Lung (tissue), 11 donors: ENCODE measurements at regions not wholly inside any gene's neighbourhood (a gene's known extent, or its start where the extent isn't known, plus 50 kb on each side); places are given as distances from the start of the nearest gene placed in this dataset.

Source experiments
- ATAC-seq: fragments of 200-7000 bp; cut with Tn5 transposase; one replicate; pipeline ENCODE4 v1.9.1; 2020; ENCODE audit warnings: moderate number of reproducible peaks; ENCODE audit not compliant: insufficient read depth, low FRiP score
- DNase-seq, 3 donors: peaks; one replicate each; pipeline ENCODE4 v3.0.0-alpha.2; 2013 to 2017
- H3K27ac ChIP-seq, 2 donors: one replicate each; pipeline ENCODE4 v1.5.1; 2013; ENCODE audit warnings: mild to moderate bottlenecking in 2 of 2, moderate library complexity in 2 of 2, control low read depth in 1 of 2, inconsistent platforms in 1 of 2, low read depth in 1 of 2, low read length in 1 of 2
- H3K27me3 ChIP-seq, 3 donors: one replicate each; pipeline ENCODE4 v1.5.1; 2013; ENCODE audit warnings: low read length in 2 of 3; ENCODE audit not compliant: control insufficient read depth in 3 of 3, insufficient read depth in 3 of 3
- H3K36me3 ChIP-seq, 4 donors: one replicate each; pipeline ENCODE4 v1.5.1; 2013; ENCODE audit warnings: low read length in 4 of 4, mild to moderate bottlenecking in 1 of 4, moderate library complexity in 1 of 4; ENCODE audit not compliant: control insufficient read depth in 4 of 4, insufficient read depth in 4 of 4
- H3K4me1 ChIP-seq, 5 donors: one replicate each; pipeline ENCODE4 v1.5.1; 2013; ENCODE audit warnings: low read length in 5 of 5, mild to moderate bottlenecking in 2 of 5, moderate library complexity in 1 of 5; ENCODE audit not compliant: control insufficient read depth in 5 of 5, insufficient read depth in 5 of 5
- H3K4me3 ChIP-seq: one replicate; pipeline ENCODE4 v1.5.1; 2013; ENCODE audit warnings: mild to moderate bottlenecking, control low read depth, moderate library complexity
- H3K9ac ChIP-seq, 2 donors: one replicate each; pipeline ENCODE4 v1.5.1; 2013; ENCODE audit warnings: low read length in 2 of 2, control low read depth in 1 of 2; ENCODE audit not compliant: insufficient read depth in 1 of 2
- H3K9me3 ChIP-seq, 4 donors: one replicate each; pipeline ENCODE4 v1.5.1; 2013; ENCODE audit warnings: low read length in 3 of 4, mild to moderate bottlenecking in 1 of 4, moderate library complexity in 1 of 4; ENCODE audit not compliant: control insufficient read depth in 4 of 4, insufficient read depth in 3 of 4
- CTCF ChIP-seq: IDR thresholded peaks from 2 replicates; pipeline ENCODE4 v1.5.1; 2012; ENCODE audit warnings: mild to moderate bottlenecking; ENCODE audit errors: control extremely low read depth, extremely low read depth
- WGBS, 2 donors: extraction: QIAGEN DNeasy Blood & Tissue Kit; methylation state at CpG; one replicate each; pipeline ENCODE4 v1.1.7; 2013; 5-methylcytosine and 5-hydroxymethylcytosine counted together
- donor health status: control.
- donor health status: control.
- donor health status: Bipolar disorder and iron deficiency.
- donor health status: healthy.
- donor health status: DM: yes; HTN: yes; CAD: no.

GRCh38 chr6:82704045-82704444 is 340.4 kb downstream of the TPBG start:
- H3K4me1 ChIP-seq = no peaks in the 10 kb centered on the region
- no peaks in the 10 kb centered on the region for H3K27me3 ChIP-seq
- no peak for ATAC-seq
- H3K36me3 ChIP-seq = no peaks in the 10 kb centered on the region
- H3K4me3 ChIP-seq = no peak overlapping the region
- no peak overlapping the region for H3K9ac ChIP-seq
- 61% methylated on average over 1 of the region's 1 CpG for WGBS, 2 donors
- no peak for DNase-seq
- no peak for TF ChIP-seq CTCF
- no peak overlapping the region for H3K27ac ChIP-seq
- H3K9me3 ChIP-seq = peaks cover 0 to 10% (median 1%) of the 10 kb centered on the region in 4 donors

- WGBS, 2 donors = 74 to 94% methylated on average over 3 of the region's 3 CpGs
- H3K4me1 ChIP-seq = no peaks in the 10 kb centered on the region
- H3K4me3 ChIP-seq = no peak overlapping the region
- ATAC-seq (no peak), DNase-seq (no peak)
- no peak overlapping the region for H3K9ac ChIP-seq
- H3K27ac ChIP-seq = no peak overlapping the region
- H3K27me3 ChIP-seq = no peaks in the 10 kb centered on the region
- peaks cover 0 to 10% (median 1%) of the 10 kb centered on the region in 4 donors for H3K9me3 ChIP-seq
- no peaks in the 10 kb centered on the region for H3K36me3 ChIP-seq
- no peak for TF ChIP-seq CTCF
Measured at GRCh38 chr6:82705579-82705978, 342.0 kb downstream of the TPBG start.

GRCh38 chr6:82711105-82711827 is 347.6 kb downstream of the TPBG start:
- Histone ChIP-seq H3K9me3 (peaks cover 0 to 3% (median 1%) of the 10 kb centered on the region in 4 donors), H3K36me3 (no peaks in the 10 kb centered on the region), H3K27ac (no peak overlapping the region), H3K27me3 (no peaks in the 10 kb centered on the region), H3K4me3 (no peak overlapping the region), H3K9ac (no peak overlapping the region), H3K4me1 (no peaks in the 10 kb centered on the region)
- 67% methylated on average over 7 of the region's 7 CpGs for WGBS, 2 donors
- TF ChIP-seq CTCF = no peak
- no peak for ATAC-seq
- no peak for DNase-seq

GRCh38 chr6:82711971-82712370 is 348.4 kb downstream of the TPBG start:
- no peaks in the 10 kb centered on the region for H3K36me3 ChIP-seq
- H3K9me3 ChIP-seq = peaks cover 0 to 3% (median 1%) of the 10 kb centered on the region in 4 donors
- H3K27me3 ChIP-seq = no peaks in the 10 kb centered on the region
- no peaks in the 10 kb centered on the region for H3K4me1 ChIP-seq
- ATAC-seq (no peak), DNase-seq (no peak)
- H3K4me3 ChIP-seq = no peak overlapping the region
- H3K9ac ChIP-seq = no peak overlapping the region
- H3K27ac ChIP-seq = no peak overlapping the region
- WGBS, 2 donors = 24 to 49% methylated on average over 2 of the region's 2 CpGs
- no peak for TF ChIP-seq CTCF
